ENCODE measurements at regions not wholly inside any gene's neighbourhood (a gene's known extent, or its start where the extent isn't known, plus 50 kb on each side); places are given as distances from the start of the nearest gene placed in this dataset.

DNA sequence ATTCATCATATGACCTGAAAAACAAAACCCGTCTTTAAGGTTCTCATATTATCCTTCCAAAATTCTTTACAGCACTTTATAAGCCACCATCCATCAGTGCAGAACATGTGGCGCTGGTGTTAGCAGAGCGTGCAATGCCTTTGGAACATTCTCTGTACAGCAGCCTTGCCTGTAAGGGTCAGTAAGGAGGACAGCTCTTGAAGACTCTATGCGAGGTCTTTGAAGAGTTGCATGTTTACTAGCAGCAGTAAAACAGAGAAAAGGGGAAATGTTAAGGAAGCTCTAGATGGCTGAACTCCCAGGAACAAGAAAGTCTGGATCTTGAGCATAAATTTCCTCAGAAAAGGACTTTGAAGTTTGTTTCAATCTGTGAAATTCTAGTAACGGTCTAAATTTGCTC lies 365.6 kb downstream of the DUSP10 start:
- no peak for ATAC-seq

GRCh38 chr1:221381910-221382623 lies 359.8 kb downstream of the DUSP10 start:
- peak; percentile 92 for ATAC-seq
- TF ChIP-seq, protein P1, sequence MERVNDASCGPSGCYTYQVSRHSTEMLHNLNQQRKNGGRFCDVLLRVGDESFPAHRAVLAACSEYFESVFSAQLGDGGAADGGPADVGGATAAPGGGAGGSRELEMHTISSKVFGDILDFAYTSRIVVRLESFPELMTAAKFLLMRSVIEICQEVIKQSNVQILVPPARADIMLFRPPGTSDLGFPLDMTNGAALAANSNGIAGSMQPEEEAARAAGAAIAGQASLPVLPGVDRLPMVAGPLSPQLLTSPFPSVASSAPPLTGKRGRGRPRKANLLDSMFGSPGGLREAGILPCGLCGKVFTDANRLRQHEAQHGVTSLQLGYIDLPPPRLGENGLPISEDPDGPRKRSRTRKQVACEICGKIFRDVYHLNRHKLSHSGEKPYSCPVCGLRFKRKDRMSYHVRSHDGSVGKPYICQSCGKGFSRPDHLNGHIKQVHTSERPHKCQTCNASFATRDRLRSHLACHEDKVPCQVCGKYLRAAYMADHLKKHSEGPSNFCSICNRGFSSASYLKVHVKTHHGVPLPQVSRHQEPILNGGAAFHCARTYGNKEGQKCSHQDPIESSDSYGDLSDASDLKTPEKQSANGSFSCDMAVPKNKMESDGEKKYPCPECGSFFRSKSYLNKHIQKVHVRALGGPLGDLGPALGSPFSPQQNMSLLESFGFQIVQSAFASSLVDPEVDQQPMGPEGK (CRISPR knock-in tag; IDR thresholded peaks at IDR 0.05; ENCODE audit: borderline replicate concordance): no peak
- peak; percentile 72; the same call in 1 of the 2 replicates for TF ChIP-seq ZC3H10 (CRISPR knock-in tag; IDR thresholded peaks at IDR 0.05)

More for the DNA sequence above, 365.6 kb downstream of the DUSP10 start:
- TF ChIP-seq PPARA (CRISPR knock-in tag; IDR thresholded peaks at IDR 0.05; ENCODE audit: borderline replicate concordance) (no peak), ZC3H10 (CRISPR knock-in tag; IDR thresholded peaks at IDR 0.05) (no peak), POU6F1 (CRISPR knock-in tag; IDR thresholded peaks at IDR 0.05; ENCODE audit: borderline replicate concordance, low read depth) (no peak), GLIS3 (CRISPR knock-in tag; IDR thresholded peaks at IDR 0.05) (no peak), ZNF8 (CRISPR knock-in tag; IDR thresholded peaks at IDR 0.05) (no peak), BACH2 (CRISPR knock-in tag; IDR thresholded peaks at IDR 0.05; ENCODE audit: borderline replicate concordance) (no peak), TOX (CRISPR knock-in tag; IDR thresholded peaks at IDR 0.05; ENCODE audit: borderline replicate concordance) (no peak)

- ATAC-seq: peak; percentile 77
These were observed 349.4 kb downstream of the DUSP10 start for GRCh38 chr1:221392453-221392852.

GRCh38 chr1:221394011-221394544 lies 347.8 kb downstream of the DUSP10 start:
- peak; percentile 74 for ATAC-seq
- TF ChIP-seq POU6F1 (CRISPR knock-in tag; IDR thresholded peaks at IDR 0.05; ENCODE audit: borderline replicate concordance, low read depth) (0 out of 2 replicates have a peak, but pooled peaks have one; percentile 54), TCF4 (CRISPR knock-in tag; IDR thresholded peaks at IDR 0.05; ENCODE audit: borderline replicate concordance) (no peak), BACH2 (CRISPR knock-in tag; IDR thresholded peaks at IDR 0.05; ENCODE audit: borderline replicate concordance) (no peak), ZNF70 (CRISPR knock-in tag; IDR thresholded peaks at IDR 0.05) (no peak), ARNTL (CRISPR knock-in tag; IDR thresholded peaks at IDR 0.05; ENCODE audit: borderline replicate concordance, low read depth) (no peak), TOX (CRISPR knock-in tag; IDR thresholded peaks at IDR 0.05; ENCODE audit: borderline replicate concordance) (peak; percentile 99), SNAI2 (CRISPR knock-in tag; IDR thresholded peaks at IDR 0.05) (no peak), ZNF565 (CRISPR knock-in tag; conservative IDR thresholded peaks at IDR 0.05; ENCODE audit: low read depth) (no peak), ESRRG (CRISPR knock-in tag; IDR thresholded peaks at IDR 0.05) (no peak), ISL1 (CRISPR knock-in tag; IDR thresholded peaks at IDR 0.05) (no peak; the same call in 1 of the 2 replicates), ZNF8 (CRISPR knock-in tag; IDR thresholded peaks at IDR 0.05) (no peak), RARB (CRISPR knock-in tag; IDR thresholded peaks at IDR 0.05) (peak; percentile 84; the same call in 1 of the 2 replicates), PPARA (CRISPR knock-in tag; IDR thresholded peaks at IDR 0.05; ENCODE audit: borderline replicate concordance) (no peak), CSDC2 (CRISPR knock-in tag; IDR thresholded peaks at IDR 0.05) (no peak), OSR1 (CRISPR knock-in tag; IDR thresholded peaks at IDR 0.05) (0 out of 2 replicates have a peak, but pooled peaks have one; percentile 51), ZFP30 (CRISPR knock-in tag; IDR thresholded peaks at IDR 0.05) (no peak), ZC3H10 (CRISPR knock-in tag; IDR thresholded peaks at IDR 0.05) (peak; percentile 100), GLIS3 (CRISPR knock-in tag; IDR thresholded peaks at IDR 0.05) (no peak)
- TF ChIP-seq, protein P2, sequence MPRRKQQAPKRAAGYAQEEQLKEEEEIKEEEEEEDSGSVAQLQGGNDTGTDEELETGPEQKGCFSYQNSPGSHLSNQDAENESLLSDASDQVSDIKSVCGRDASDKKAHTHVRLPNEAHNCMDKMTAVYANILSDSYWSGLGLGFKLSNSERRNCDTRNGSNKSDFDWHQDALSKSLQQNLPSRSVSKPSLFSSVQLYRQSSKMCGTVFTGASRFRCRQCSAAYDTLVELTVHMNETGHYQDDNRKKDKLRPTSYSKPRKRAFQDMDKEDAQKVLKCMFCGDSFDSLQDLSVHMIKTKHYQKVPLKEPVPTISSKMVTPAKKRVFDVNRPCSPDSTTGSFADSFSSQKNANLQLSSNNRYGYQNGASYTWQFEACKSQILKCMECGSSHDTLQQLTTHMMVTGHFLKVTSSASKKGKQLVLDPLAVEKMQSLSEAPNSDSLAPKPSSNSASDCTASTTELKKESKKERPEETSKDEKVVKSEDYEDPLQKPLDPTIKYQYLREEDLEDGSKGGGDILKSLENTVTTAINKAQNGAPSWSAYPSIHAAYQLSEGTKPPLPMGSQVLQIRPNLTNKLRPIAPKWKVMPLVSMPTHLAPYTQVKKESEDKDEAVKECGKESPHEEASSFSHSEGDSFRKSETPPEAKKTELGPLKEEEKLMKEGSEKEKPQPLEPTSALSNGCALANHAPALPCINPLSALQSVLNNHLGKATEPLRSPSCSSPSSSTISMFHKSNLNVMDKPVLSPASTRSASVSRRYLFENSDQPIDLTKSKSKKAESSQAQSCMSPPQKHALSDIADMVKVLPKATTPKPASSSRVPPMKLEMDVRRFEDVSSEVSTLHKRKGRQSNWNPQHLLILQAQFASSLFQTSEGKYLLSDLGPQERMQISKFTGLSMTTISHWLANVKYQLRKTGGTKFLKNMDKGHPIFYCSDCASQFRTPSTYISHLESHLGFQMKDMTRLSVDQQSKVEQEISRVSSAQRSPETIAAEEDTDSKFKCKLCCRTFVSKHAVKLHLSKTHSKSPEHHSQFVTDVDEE (CRISPR knock-in tag; IDR thresholded peaks at IDR 0.05): no peak
- TF ChIP-seq, protein P3, sequence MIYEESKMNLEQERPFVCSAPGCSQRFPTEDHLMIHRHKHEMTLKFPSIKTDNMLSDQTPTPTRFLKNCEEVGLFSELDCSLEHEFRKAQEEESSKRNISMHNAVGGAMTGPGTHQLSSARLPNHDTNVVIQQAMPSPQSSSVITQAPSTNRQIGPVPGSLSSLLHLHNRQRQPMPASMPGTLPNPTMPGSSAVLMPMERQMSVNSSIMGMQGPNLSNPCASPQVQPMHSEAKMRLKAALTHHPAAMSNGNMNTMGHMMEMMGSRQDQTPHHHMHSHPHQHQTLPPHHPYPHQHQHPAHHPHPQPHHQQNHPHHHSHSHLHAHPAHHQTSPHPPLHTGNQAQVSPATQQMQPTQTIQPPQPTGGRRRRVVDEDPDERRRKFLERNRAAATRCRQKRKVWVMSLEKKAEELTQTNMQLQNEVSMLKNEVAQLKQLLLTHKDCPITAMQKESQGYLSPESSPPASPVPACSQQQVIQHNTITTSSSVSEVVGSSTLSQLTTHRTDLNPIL (CRISPR knock-in tag; IDR thresholded peaks at IDR 0.05; ENCODE audit: low read depth): no peak
- TF ChIP-seq, protein P1 (CRISPR knock-in tag; IDR thresholded peaks at IDR 0.05; ENCODE audit: borderline replicate concordance): peak; percentile 92; the same call in 1 of the 2 replicates

More at GRCh38 chr1:221392453-221392852, 349.4 kb downstream of the DUSP10 start:
- peak; percentile 18; the same call in 1 of the 2 replicates for TF ChIP-seq TOX (CRISPR knock-in tag; IDR thresholded peaks at IDR 0.05; ENCODE audit: borderline replicate concordance)
- peak; percentile 83 for TF ChIP-seq ZC3H10 (CRISPR knock-in tag; IDR thresholded peaks at IDR 0.05)
- no peak for TF ChIP-seq GLIS3 (CRISPR knock-in tag; IDR thresholded peaks at IDR 0.05)
- TF ChIP-seq ISL1 (CRISPR knock-in tag; IDR thresholded peaks at IDR 0.05): peak; percentile 41; the same call in 1 of the 2 replicates
